Stimulated activated CD4-positive, alpha-beta T cell treated with anti-CD3 and anti-CD28 coated beads, Interleukin-2, amount 100 ng/mL, for 24 hours (primary cell): ENCODE measurements at regions not wholly inside any gene's neighbourhood (a gene's known extent, or its start where the extent isn't known, plus 50 kb on each side); places are given as distances from the start of the nearest gene placed in this dataset.

Source experiments
- DNase-seq, 2 donors: peaks; one replicate each; pipeline ENCODE4 v3.0.0-alpha.2; 2020

DNA sequence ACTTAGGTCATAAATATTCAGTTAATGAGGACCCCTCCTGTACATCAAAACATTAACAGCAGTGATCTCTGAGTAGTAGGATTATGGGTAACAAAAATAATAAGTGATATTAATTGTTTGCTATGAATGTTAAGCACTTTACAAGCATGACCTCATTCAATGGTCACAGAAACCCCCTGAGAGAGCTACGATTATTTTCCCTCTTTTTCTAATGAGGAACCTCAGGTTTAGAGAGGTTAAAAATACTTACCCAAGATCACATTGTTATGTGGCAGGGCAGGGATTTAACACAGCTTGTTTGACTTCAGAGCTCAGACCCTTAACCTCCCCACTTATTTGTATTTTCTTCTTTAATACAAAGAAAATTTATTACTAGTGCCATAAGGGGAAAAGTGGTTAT lies 228.2 kb downstream of the TBL1XR1 start:
- no peak for DNase-seq

DNA sequence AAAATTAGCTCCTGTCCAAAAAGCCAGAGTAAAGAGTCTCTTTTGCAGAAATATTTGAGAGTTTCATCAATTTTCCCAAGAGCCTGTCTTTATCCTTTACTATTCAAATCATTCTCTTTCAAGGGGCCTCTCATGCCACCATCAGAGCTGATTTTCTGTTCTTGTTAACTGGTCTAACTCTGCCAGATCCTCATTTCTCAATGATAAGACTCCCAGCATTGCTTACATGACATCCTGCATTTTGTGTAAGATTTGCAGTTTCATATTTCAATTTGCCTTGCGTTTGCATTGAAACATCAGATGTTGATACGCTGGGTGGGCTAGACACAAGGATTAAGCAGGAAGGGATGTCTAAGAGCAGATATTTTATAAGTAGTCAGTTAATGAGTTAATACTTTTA lies 228.7 kb downstream of the TBL1XR1 start:
- DNase-seq = no peak

DNA sequence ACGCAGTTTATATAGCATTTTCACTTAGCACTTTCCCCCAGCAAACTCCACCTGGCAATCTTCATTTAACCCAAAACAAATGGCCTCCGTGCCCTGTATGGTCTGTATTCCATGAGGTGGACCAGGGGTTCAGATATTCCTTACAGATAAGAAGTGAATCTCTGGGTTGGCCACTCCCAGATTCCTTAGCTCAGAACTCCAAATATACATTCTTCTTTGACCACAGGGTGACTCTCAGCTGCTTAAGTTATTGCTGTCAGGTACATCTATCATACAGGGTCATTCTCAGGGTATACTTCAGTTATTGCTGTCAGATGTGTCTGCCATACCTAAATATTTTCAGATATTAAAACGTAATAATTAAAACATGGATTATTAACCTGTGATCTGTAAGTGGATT lies 229.8 kb downstream of the TBL1XR1 start:
- DNase-seq = no peak

DNA sequence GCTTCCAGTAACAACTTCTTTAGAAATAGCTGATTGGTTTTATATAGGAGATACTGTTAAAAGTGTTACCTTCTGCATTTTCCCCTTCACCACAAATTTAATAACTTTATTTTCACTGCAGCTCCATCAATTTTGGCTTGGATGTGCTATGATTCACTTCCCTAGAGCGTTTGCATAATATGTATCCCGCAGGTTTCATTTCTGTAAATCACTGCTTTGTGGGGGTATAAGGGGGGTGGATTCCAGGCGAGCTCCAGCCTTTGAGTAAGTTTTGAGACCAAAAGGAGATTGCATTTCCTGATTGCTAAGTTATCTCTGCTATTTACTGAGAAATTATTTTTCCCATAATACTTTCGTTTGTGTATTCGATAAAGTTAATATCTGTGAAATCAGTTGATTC lies 232.6 kb downstream of the TBL1XR1 start:
- no peak for DNase-seq

DNA sequence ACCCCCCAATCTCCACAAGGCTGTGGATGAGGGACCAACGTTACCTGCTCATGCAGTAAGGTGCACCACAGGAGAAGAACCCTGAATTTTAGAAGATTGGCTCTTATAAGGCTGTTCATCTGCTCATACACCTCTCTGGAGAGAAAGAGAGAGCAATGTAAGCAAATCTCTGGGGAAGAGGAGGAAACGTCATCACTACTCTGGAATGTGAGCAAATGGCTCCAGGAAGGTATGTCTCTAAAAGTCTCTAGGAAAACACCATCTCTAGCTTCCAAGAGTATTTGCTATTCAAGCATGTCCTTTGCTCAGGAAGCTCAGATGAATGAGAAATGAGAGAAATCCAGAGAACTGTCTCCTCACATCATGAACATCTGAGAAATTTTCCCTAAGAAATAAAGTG lies 235.4 kb downstream of the TBL1XR1 start:
- no peak for DNase-seq

DNA sequence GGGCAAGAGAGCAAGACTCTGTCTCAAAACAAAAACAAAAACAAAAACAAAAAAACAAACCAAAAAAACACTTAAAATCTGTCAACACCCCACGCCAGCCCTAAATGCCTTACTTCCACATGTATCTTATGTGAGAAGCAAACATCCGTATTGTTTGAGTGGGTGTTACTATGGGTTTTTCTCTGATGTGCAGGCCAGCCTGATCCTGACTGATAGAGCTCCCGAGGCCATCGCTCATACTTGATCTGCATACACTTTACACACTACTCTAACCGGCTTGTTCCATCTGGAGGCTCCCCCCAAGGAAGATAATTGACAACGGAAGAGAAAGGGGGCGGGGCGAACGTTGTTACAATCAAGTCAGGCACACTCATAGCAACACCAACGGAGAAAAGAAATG lies 237.4 kb downstream of the TBL1XR1 start:
- no peak for DNase-seq

DNA sequence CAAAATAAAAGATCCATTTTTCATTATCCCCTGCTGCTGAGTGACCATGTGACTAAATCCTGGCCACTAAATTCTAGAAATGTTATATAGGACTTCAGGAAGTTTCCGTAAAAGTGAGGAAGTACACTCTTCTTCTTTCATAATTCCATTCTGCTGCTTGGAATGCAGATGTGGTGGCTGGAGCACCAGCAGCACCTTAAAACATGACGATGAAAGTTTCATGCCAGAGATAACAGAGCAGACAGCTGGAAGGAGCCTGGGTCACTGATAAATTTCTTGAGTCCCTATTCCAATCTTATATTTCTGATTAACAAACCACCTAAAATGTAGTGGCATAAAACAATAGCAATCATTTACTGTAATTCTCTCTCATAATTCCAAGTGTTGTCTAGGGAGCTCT lies 238.7 kb downstream of the TBL1XR1 start:
- no peak for DNase-seq

DNA sequence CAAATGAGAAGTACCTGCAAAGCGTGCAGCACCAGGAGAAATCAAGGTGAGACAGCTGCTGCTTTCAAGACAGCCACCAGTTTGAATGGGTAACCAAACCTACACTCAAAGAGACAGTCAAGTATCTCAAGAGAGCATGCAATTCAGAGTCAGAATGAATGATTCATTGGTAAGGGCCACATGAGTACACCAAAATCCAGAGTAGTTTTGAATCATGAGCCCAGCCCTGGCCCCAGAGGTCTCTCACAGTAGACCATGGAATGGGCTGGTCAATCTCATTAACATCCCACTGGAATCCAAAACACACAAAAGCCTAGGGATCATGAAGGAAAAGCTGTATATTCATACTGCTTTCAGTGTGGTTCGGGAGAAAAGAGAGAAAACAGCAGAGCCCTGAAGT lies 242.8 kb downstream of the TBL1XR1 start:
- no peak for DNase-seq

DNA sequence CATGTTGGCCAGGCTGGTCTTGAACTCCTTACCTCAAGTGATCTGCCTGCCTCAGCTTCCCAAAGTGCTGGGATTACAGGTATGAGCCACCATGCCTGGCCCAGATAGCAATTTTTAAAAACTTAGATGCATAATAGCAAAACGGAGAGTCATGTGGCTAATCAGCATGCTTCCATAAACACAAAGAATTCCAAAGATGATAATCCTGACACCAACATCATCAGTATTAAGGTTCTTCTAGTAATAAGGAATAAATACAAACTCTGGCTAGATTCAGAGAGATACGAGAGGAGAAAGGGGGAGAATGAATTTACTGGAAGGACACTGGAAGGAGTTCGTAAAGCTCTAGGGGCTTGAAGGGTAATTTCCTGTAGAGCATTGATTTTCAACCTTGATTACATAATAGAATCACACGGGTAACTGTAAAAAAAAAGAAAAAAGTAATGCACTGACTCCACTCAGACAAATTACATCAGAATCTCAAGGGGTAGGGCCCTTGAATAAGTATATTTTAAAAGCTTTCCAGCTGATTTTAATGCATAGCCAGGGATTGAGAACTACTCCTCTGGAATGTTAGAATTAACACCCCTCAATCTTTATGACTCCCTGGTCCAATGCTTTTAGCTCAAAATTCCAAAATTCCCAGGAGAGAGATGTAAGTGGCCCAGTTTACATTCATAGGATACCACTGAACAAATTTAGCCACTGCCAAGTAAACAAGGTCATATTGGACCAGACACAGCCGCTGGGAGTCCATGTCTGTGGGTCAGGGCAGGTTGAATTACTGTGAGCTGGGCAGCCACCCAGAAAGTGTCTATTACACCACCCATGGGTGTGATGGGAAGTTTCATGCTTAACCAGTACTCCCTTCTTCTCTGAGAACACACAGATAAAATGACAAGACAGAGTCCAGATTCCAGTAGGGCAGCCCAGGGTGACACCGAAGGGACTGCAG lies 243.9 kb downstream of the TBL1XR1 start:
- no peak for DNase-seq

DNA sequence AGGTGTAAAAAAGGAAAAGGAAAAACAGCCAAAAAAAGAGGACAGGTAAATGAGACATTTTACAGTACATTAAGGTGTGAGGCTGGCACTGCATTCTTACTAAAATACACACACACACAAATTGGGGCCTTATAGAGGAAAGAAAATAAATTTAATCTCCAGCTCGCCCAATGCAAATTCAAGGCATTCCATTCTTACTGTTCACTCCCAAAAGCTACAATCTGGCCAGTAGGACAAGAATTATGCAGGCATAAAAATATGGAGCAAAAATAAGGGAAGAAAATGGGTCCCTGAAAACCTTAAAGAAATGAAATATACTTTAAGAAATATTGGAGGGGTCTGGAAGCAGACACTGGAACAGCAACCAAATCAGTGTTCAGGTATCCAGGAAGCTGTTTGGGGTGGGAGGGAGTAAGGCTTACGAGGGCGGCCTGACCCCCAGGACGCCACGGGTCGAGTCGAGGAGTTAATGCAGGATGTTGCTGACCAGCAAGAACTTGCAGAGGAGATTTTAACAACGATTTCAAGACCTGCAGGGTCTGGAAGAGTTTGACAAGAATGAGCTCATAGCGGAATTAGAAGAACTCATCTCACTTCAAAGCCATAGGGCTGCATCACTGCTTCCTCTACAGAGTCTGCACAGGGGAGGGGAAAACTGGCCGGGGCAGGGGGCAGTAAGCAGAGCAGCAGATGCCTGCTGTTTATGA lies 245.5 kb downstream of the TBL1XR1 start:
- no peak for DNase-seq

DNA sequence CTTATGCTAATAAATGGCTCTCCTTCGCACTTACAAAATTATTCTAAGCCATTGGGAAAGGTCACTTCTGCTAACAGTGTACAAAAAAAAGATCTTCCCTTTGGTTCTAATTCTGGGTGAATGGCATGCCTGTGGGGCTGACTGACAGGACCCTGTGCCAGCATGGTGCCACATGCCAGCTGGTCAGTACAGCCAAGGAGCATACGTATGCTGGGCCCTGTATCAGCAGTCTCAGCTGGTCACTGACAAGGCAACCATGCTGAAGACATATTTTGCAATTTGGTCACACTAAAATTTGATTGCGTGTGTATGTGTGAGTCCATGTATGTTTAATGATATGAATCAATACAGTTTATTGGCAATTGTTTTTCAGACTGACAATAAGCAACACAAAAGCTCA lies 246.1 kb downstream of the TBL1XR1 start:
- DNase-seq = no peak

DNA sequence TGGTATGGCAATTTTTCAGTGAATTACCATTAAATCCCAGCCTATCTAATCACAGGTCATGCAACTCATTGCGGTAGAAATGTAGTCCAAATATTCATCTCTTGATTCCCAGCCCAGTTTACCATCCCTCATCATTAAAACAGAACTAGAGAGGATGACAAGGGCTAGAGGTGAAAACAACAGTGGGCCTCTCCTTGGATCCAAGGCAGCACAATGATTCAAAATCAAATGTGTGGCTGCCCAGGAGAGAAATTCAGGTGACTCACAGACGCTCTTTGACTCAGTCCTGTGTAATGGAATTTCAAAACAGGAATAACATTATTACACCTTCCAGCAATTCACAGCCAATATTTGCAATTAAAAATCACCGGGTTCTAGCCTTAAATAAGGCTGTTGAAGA lies 246.5 kb downstream of the TBL1XR1 start:
- DNase-seq = no peak

DNA sequence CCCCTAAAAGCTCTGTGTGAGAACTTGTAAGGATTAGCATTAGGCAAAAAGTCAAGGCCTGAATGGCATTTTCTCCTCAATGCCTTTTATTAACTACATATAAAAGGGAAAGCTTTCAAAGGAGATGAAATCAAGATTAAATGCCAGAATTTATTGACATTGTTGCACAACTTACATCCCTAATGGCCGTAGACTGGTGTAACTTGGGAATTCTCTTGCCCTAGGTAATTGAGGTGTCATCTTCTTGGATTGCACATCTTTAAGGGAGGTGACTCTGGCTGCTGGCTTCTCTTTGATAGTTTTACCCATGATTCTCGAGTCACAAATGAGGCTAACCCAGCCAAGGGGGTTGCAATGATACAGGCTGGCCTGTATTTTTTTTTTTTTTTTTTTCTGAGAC lies 249.1 kb downstream of the TBL1XR1 start:
- DNase-seq = no peak

DNA sequence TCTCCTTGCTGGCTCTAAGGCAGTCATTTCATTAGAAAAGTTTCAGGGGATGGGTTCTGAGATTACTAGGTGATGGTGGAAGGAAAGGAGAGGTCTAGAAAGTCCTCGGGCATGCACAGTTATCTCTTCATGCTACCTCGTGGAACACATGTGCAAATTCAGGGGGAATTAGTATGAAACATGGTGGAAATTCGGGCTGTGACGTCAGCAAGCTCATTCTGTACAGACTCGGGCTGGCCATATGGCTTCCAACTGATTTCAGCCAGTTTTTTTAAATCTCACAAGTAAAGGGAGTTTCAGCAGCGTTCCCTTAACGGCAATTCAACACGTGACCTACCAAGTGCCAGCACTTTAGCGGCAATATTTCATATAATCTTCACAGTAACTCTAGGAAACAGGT lies 251.1 kb downstream of the TBL1XR1 start:
- no peak for DNase-seq

DNA sequence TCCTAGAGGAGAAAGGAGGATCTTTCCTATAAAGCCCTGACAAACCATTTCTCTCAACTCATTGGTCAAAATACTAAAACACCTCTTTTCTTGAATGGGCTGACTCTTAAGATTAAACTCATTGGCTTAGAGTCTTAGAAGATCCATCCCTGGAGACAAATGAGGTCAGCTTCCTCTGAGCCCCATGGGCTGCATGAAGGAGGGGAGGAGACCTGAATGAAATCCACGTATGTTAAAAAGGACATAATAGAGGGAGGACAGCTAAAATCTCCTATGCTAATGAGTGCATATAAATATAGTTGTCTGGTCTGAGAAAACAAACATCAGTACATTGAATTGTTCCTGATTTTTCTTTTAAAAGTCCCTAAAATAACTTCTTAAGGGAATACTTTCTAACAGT lies 255.0 kb downstream of the TBL1XR1 start:
- DNase-seq = no peak

DNA sequence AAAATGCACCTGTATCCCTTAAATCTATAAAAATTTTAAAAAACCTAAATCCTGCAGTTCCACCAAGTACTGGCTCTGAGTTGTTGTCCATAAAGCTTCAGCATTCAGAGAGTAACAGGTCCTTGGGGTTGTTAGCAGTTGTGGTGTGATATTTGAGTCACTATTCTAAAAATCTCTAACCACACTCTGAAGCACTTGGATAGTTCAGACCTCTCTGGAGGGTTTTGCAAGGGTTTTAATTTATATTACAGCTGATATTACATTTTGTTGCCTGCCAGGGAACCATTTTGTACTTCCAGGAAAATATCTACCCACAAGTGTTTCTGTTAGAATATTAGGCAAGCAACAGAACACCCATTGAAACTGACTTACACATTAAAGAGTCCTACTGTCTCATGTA lies 255.6 kb downstream of the TBL1XR1 start:
- no peak for DNase-seq

DNA sequence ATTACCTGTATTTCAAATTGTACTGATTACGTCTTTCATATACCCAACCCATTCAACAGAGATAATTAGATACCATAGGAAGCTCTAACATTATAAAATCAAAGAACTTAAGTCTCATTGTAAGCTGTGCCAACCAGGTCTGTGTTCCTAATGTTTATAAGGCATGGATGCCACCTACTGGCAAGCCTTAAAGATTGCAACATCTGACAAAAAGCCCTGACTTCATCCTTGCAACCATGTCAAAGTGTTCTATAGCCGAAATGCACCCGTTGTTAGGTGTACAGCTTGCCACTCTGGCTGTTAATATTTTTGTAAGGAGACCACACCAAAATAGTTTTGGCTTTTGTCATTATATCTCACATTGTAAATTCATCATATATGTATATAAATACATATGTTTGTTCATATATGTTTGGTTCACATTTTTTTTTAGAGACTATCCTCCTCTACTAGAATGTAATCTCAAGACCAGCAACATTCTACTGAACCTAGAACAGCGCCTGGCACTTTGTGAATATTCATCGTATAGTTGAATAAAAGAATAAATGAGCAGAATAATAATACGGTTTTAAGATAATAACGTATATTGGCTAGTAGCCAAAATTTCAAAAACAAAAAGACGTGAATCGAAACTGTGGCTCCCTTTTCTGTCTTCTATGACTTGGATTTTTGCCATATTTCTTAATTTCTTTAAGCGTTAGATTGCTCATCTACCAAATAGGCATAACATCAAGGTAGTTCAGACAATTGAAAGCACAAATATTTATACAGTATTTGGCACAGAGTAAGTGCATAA lies 258.1 kb downstream of the TBL1XR1 start:
- peak; percentile 21 to 39 for DNase-seq

DNA sequence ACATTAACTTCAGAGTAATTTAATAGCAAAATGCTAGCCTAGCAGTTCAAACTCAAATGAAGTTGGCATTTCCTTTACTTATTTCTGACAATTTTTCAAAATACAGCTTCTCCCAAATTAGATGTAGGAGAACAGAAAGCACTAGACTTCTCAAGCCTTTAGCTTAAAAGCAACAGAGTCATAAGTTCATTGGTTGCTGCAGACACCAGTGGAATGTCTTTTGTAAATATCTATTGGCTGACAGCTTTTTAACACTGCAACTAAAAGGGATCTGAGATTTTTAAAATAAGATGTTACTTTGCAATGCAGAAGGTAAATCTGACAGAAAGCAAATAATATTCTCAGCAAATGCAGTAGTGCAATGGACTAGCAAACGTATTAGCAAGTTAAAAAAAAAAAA lies 259.3 kb downstream of the TBL1XR1 start:
- no peak for DNase-seq

DNA sequence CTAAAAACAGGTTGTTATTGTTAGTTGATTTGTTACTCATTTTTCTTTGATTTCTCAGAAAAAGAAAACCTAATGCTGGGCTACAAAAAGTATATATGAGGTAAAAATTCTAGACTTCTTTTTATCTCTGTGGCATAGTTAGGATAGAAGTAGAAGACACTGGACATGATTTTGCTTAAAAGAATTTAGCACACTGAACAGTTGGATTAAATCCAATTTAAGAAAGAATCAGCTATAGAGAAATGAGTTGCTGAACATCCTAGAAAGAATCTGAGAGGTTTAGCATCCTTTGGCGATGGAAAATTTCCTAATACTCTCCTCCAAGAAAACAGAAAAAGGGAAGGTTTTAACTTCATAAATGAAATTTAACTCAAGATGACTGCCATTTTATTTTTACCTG lies 259.7 kb downstream of the TBL1XR1 start:
- no peak for DNase-seq

DNA sequence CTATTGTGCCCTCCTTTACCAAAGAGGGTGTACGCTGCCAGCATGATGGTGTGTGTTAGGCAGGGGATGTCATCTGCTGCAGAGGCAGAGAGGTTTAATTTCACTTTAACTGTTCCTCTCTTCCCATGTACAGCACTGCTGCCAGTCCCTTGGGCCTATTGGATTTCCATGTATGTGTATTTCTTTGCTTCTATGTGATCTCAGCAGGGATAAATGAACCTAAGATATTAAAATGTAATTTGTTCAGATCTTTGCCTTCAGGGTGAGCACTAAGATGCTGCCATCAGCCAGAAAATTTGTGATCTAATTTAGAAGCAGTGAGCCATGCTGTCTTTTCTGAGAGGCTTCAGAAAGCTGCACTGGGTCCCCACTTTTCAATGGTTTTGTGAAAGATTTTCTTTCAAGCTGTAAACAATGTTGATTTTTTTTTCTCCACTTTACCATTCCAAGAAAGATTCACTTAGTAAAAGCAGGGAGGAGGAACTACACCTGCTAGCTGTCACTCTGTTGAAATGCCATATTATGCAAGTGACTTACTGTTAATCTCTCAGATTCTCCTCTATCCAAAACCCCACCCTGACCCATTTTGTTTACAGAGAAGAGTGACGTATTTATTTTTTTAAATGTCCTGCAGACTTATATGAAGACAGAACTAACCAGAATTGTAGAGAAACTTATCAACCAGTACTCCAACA lies 261.9 kb downstream of the TBL1XR1 start:
- DNase-seq = no peak

DNA sequence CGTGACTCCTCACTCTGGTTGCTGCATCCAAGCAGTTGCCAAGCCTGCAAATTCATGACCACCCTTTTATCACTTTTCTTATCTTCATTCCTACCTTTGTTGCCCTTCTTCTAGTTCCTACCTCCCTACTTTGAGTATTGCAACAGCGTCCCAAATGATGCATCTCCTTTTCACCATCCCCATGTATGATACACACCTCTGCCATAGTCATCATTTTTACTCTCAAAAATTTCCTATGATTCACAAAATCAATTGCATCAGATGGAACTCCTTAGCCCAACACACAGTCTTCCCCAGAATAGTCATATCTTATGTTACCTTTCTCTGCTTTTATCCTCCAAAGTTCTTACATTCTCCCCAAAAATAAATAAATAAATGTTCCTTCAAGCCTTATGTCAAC lies 262.6 kb downstream of the TBL1XR1 start:
- no peak for DNase-seq

DNA sequence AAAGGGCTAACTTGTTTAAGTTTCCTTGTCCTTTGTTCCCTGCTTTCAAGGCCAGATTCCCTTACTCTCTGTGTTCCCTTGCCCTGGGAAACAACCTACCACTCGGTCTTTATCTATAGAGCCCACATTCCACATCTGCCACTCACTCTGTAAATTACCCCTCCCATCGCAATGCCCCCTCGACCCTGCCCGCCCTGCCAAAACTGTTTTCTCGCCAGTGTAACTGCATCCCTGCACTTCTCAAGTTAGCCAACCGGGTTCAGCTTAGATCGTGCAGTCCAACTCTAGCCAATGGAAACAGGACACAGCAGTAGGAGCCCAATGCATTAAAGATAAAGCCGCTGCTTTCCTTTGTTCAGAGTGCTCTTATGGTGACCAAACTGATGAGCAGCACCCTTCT lies 263.6 kb downstream of the TBL1XR1 start:
- no peak for DNase-seq

DNA sequence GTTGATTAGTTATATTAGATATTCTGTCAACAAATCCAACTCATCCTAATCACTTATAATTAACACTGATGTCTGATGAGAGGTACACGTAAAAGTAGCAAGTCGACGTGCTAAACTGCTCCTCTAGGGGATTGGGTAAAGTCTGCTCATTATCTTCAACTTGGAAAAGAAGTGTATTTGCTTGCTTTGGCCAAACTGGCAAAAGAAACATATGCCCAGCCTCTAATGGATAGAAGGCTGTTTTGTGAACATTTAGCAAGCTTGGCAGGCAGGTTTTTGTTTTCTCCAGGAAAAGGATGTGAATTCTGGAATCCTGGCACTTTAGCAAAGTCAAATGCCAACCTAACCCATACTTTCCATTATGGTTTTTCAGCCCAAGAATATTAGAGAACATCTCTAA lies 264.8 kb downstream of the TBL1XR1 start:
- no peak for DNase-seq
